Type B pancreatic cell (in vitro differentiated cells): ENCODE measurements at regions not wholly inside any gene's neighbourhood (a gene's known extent, or its start where the extent isn't known, plus 50 kb on each side); places are given as distances from the start of the nearest gene placed in this dataset.

Source experiments
- DNase-seq: peaks from one replicate; pipeline ENCODE4 v3.0.0; 2021; ENCODE audit warnings: mixed read lengths; ENCODE audit not compliant: unreplicated experiment; ENCODE audit errors: extremely low spot score
- H3K27ac Mint-ChIP-seq: 2 replicates; pipeline ENCODE4 v1.8.0; 2021; ENCODE audit warnings: mild to moderate bottlenecking, mixed read lengths
- H3K27me3 Mint-ChIP-seq: 2 replicates; pipeline ENCODE4 v1.8.0; 2021; ENCODE audit warnings: mixed read lengths
- H3K36me3 Mint-ChIP-seq: 2 replicates; pipeline ENCODE4 v1.8.0; 2021; ENCODE audit warnings: mixed read lengths
- H3K4me1 Mint-ChIP-seq: one replicate; pipeline ENCODE4 v1.8.0; 2021; ENCODE audit warnings: mixed read lengths; ENCODE audit not compliant: unreplicated experiment
- H3K4me3 Mint-ChIP-seq: 2 replicates; pipeline ENCODE4 v1.8.0; 2021; ENCODE audit warnings: mild to moderate bottlenecking, mixed read lengths
- H3K9me3 Mint-ChIP-seq: 2 replicates; pipeline ENCODE4 v1.8.0; 2021; ENCODE audit warnings: mixed read lengths
- TF ChIP-seq, protein P1 (sequence below): fragments of 200-600 bp; sonication (generic); conservative IDR thresholded peaks from 2 replicates; pipeline ENCODE4 v1.5.0; 2021; ENCODE audit warnings: antibody characterized with exemption, mild to moderate bottlenecking

DNA sequence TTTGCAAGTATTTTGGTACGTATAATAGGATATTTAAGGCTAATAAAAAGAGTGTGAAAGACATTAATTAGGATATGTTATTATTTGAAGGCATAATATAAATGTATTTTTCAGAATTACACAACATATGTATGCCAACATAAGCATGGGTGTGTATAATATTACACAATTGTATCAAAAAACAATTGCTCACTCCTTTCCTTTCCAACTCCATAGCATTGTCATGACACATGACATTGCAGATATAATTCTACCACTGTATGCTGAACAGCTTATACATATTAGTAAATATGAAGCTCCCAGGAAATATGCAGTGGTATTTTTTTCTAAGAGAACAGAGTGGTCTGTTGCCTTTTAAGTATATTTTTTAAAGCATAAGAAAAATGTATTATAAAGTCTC lies 593.1 kb downstream of the TMX3 start:
- no peaks in the 10 kb centered on the region for H3K4me1 Mint-ChIP-seq
- H3K27me3 Mint-ChIP-seq = no peaks in the 10 kb centered on the region

DNA sequence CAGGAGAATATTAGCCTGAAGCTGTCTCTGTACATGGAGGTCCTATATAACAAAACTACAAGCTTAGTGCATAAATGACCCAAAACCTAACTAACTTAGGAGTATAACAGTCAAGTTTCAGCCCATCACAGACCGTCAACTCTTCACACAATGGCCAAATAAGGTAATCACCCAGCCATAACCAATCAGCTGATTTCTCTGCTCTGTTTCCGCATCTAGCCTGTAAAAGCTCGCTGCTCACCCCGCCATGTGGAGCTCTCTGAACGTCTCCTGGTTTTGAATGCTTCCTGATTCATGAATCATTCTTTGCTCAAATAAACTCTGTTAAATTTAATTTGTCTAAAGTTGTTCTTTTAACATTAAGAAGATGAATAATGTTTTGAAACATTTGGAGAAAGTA lies 593.6 kb downstream of the TMX3 start:
- DNase-seq = no peak
- no peak overlapping the region for H3K4me3 Mint-ChIP-seq
- H3K4me1 Mint-ChIP-seq = no peaks in the 10 kb centered on the region
- H3K36me3 Mint-ChIP-seq = no peaks in the 10 kb centered on the region
- H3K27ac Mint-ChIP-seq = no peak overlapping the region
- no peaks in the 10 kb centered on the region for H3K27me3 Mint-ChIP-seq
- TF ChIP-seq, protein P1, sequence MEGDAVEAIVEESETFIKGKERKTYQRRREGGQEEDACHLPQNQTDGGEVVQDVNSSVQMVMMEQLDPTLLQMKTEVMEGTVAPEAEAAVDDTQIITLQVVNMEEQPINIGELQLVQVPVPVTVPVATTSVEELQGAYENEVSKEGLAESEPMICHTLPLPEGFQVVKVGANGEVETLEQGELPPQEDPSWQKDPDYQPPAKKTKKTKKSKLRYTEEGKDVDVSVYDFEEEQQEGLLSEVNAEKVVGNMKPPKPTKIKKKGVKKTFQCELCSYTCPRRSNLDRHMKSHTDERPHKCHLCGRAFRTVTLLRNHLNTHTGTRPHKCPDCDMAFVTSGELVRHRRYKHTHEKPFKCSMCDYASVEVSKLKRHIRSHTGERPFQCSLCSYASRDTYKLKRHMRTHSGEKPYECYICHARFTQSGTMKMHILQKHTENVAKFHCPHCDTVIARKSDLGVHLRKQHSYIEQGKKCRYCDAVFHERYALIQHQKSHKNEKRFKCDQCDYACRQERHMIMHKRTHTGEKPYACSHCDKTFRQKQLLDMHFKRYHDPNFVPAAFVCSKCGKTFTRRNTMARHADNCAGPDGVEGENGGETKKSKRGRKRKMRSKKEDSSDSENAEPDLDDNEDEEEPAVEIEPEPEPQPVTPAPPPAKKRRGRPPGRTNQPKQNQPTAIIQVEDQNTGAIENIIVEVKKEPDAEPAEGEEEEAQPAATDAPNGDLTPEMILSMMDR = no peak
- no peaks in the 10 kb centered on the region for H3K9me3 Mint-ChIP-seq

More for the DNA sequence above, 593.1 kb downstream of the TMX3 start:
- H3K36me3 Mint-ChIP-seq = no peaks in the 10 kb centered on the region
- no peaks in the 10 kb centered on the region for H3K9me3 Mint-ChIP-seq
- no peak for DNase-seq
- H3K27ac Mint-ChIP-seq = no peak overlapping the region
- TF ChIP-seq, protein P1 = no peak
- no peak overlapping the region for H3K4me3 Mint-ChIP-seq

DNA sequence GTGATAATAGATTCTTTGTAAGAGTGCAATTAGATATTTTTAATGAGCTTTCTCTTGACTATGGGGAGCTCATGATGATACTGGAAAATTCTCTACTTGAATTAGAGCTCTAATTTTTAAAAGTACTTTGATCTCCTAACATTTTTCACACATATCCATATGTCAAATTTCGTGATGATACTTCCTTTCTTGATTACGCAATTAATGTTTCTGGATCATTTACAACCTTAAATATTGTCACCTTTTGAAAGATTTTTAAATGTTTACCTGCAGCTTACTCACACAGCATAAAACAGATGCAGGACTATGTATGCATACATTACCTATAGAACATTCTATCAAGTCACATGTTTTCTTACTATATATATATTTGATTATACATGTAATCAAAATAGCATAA lies 598.5 kb upstream of the DSEL start:
- Mint-ChIP-seq H3K27me3 (no peaks in the 10 kb centered on the region), H3K27ac (no peak overlapping the region), H3K4me3 (no peak overlapping the region), H3K36me3 (no peaks in the 10 kb centered on the region), H3K4me1 (no peaks in the 10 kb centered on the region), H3K9me3 (no peaks in the 10 kb centered on the region)
- TF ChIP-seq, protein P1 = no peak
- no peak for DNase-seq

DNA sequence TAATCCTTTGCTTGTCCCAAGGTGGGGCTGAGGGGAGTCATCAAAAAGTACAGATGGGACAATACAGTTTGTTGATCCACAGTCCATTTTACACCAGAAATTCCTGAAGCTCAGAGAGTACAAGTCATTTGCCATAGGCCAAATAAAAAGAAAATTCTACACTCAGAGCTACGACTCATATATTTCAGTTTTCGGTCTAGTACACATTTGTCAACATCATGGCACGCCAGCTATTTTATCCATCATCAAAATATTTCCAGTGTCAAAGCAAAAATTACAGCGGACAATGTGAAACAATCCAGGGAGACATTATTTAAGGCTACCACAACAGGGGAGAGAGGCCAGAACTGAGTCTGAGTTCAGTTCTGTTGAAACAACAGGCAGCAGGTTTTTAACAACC lies 587.5 kb upstream of the DSEL start:
- Mint-ChIP-seq H3K36me3 (no peaks in the 10 kb centered on the region), H3K27ac (no peak overlapping the region), H3K9me3 (no peaks in the 10 kb centered on the region), H3K4me3 (no peak overlapping the region), H3K27me3 (no peaks in the 10 kb centered on the region), H3K4me1 (no peaks in the 10 kb centered on the region)
- DNase-seq = no peak
- TF ChIP-seq, protein P1 = no peak

DNA sequence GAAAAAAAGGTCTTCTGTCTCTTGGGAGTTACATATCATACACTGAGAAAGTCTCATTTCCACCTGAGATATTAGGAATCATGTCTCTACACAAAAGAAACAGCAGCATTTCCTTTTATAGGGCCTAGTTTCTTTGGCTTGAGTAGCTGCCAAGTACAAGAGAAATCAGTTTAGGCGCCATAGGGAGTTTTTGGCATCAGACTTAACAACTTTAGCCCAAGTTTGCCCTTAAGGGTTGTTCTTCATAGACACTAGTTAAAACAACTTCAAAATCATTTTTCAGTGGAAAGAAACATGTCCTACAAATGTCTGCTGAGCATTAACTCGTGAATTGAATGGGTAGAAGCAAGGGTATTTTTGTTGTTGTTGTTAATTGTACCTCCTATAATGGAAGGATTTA lies 587.0 kb upstream of the DSEL start:
- DNase-seq = no peak
- no peak overlapping the region for H3K4me3 Mint-ChIP-seq
- no peaks in the 10 kb centered on the region for H3K4me1 Mint-ChIP-seq
- no peaks in the 10 kb centered on the region for H3K9me3 Mint-ChIP-seq
- H3K27me3 Mint-ChIP-seq = no peaks in the 10 kb centered on the region
- H3K27ac Mint-ChIP-seq = no peak overlapping the region
- TF ChIP-seq, protein P1 = no peak
- H3K36me3 Mint-ChIP-seq = no peaks in the 10 kb centered on the region

DNA sequence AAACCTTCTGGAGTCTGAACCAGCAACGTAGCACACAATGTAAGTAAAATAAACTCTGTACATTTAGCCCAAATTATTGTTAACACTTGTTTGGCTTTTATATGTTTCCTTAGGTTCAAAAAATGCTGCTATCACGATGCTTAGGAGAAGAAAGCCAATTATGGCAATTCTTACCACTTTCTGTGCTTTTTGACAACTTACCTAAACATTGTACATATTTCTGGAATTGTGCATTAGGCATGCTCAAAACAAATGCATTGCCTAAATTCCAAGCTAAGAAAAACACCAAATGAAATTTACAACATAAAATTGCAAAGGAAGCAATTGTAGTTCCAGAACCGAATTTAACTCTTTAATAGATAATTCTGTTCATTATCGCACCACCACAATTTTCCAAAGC lies 585.6 kb upstream of the DSEL start:
- Mint-ChIP-seq H3K4me3 (no peak overlapping the region), H3K4me1 (no peaks in the 10 kb centered on the region), H3K27me3 (no peaks in the 10 kb centered on the region), H3K36me3 (no peaks in the 10 kb centered on the region), H3K27ac (no peak overlapping the region), H3K9me3 (no peaks in the 10 kb centered on the region)
- DNase-seq = no peak
- TF ChIP-seq, protein P1 = no peak
